ENCODE measurements at regions not wholly inside any gene's neighbourhood (a gene's known extent, or its start where the extent isn't known, plus 50 kb on each side); places are given as distances from the start of the nearest gene placed in this dataset.

GRCh38 chr5:114910727-114911126 lies 259.0 kb downstream of the TRIM36 start:
- H3K27me3 Mint-ChIP-seq (ENCODE audit: insufficient read depth), result no peaks in the 10 kb centered on the region; the same call in 1 of the 2 replicates
- H3K27ac Mint-ChIP-seq, result no peak overlapping the region
- H3K4me1 Mint-ChIP-seq (ENCODE audit: low read depth), result no peaks in the 10 kb centered on the region
- DNase-seq, result no peak
- no peak overlapping the region for H3K4me3 Mint-ChIP-seq
- H3K36me3 Mint-ChIP-seq (ENCODE audit: low read depth), result peaks cover 7% of the 10 kb centered on the region; the same call in 1 of the 2 replicates
- H3K9me3 Mint-ChIP-seq, result peaks cover 63% of the 10 kb centered on the region
- TF ChIP-seq, protein P1, sequence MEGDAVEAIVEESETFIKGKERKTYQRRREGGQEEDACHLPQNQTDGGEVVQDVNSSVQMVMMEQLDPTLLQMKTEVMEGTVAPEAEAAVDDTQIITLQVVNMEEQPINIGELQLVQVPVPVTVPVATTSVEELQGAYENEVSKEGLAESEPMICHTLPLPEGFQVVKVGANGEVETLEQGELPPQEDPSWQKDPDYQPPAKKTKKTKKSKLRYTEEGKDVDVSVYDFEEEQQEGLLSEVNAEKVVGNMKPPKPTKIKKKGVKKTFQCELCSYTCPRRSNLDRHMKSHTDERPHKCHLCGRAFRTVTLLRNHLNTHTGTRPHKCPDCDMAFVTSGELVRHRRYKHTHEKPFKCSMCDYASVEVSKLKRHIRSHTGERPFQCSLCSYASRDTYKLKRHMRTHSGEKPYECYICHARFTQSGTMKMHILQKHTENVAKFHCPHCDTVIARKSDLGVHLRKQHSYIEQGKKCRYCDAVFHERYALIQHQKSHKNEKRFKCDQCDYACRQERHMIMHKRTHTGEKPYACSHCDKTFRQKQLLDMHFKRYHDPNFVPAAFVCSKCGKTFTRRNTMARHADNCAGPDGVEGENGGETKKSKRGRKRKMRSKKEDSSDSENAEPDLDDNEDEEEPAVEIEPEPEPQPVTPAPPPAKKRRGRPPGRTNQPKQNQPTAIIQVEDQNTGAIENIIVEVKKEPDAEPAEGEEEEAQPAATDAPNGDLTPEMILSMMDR (IDR thresholded peaks at IDR 0.05), result no peak

DNA sequence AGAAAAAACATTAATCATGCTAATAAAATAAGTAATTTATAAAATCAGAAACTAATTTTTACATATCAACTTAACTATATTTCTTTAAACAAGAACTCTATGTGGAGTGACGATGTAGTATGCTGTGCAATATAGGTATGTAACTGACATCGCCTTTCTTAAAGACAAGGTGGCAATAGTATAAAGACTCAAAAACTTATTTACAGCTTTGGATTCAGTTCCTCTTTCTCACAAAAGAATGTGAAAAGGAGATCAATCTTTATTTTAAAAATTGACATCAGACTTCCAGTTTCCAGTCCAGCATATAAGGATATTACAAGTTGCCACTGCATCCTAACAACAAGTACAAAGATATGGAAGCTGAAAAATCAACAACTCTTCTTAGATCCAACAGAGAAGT lies 260.3 kb downstream of the TRIM36 start:
- Mint-ChIP-seq H3K27me3 (ENCODE audit: insufficient read depth) (no peaks in the 10 kb centered on the region; the same call in 1 of the 2 replicates), H3K9me3 (peaks cover 72% of the 10 kb centered on the region), H3K4me3 (no peak overlapping the region), H3K27ac (no peak overlapping the region), H3K36me3 (ENCODE audit: low read depth) (peaks cover 7% of the 10 kb centered on the region; the same call in 1 of the 2 replicates), H3K4me1 (ENCODE audit: low read depth) (no peaks in the 10 kb centered on the region)
- DNase-seq, result no peak
- TF ChIP-seq, protein P1 (IDR thresholded peaks at IDR 0.05), result no peak

DNA sequence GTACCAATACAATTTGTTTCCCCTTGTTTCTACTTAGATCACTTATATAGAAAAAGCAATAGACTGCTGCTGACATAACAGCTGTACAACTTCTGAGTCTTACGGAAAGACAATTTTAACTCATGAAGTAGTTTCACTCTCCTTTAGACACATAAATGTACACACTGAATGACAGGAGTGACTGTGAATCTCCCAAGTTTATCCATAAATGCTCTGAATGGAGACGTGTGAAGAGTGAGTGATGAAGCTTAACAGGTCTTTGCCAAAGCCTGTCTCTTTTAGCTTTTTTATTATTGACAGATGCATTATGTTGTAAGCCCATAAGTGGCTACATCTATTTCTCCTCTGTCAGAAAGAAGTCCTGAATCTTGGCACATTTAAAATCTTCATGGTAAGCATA lies 265.9 kb downstream of the TRIM36 start:
- TF ChIP-seq, protein P1 (IDR thresholded peaks at IDR 0.05), result no peak
- no peaks in the 10 kb centered on the region for H3K4me1 Mint-ChIP-seq (ENCODE audit: low read depth)
- H3K9me3 Mint-ChIP-seq, result peaks cover 52% of the 10 kb centered on the region
- H3K36me3 Mint-ChIP-seq (ENCODE audit: low read depth), result no peaks in the 10 kb centered on the region
- H3K27me3 Mint-ChIP-seq (ENCODE audit: insufficient read depth), result no peaks in the 10 kb centered on the region
- DNase-seq, result no peak
- H3K27ac Mint-ChIP-seq, result no peak overlapping the region
- H3K4me3 Mint-ChIP-seq, result no peak overlapping the region

- no peaks in the 10 kb centered on the region for H3K4me1 Mint-ChIP-seq (ENCODE audit: low read depth)
- no peak overlapping the region for H3K4me3 Mint-ChIP-seq
These were observed 271.1 kb downstream of the TRIM36 start for GRCh38 chr5:114898602-114899001.

DNA sequence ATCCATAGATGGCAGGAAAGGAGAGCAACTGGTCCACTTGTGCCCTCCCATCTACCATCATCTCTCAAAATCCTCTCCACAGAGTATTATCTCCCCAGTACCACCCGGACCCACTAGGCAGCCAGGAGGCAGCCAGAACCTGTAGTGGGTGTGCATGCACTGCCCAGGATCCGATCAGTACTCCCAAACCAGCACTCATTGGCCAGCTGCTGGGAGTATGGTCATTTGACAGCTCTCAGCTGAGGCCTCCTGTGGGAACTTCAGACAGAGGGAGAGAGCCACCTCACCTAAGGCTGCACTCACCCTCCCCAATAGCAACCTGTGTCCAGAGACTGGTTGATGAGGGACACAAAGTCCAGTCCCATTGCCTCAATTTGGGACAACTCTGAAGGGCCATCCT lies 286.0 kb downstream of the TRIM36 start:
- no peak for DNase-seq
- Mint-ChIP-seq H3K27me3 (ENCODE audit: insufficient read depth) (no peaks in the 10 kb centered on the region), H3K27ac (no peak overlapping the region), H3K4me3 (no peak overlapping the region), H3K36me3 (ENCODE audit: low read depth) (no peaks in the 10 kb centered on the region), H3K4me1 (ENCODE audit: low read depth) (no peaks in the 10 kb centered on the region), H3K9me3 (peaks cover 28% of the 10 kb centered on the region)
- TF ChIP-seq, protein P1 (IDR thresholded peaks at IDR 0.05), result no peak

More at GRCh38 chr5:114898602-114899001, 271.1 kb downstream of the TRIM36 start:
- no peak for DNase-seq
- TF ChIP-seq, protein P1 (IDR thresholded peaks at IDR 0.05), result no peak
- H3K27me3 Mint-ChIP-seq (ENCODE audit: insufficient read depth), result no peaks in the 10 kb centered on the region; the same call in 1 of the 2 replicates
- no peak overlapping the region for H3K27ac Mint-ChIP-seq
- peaks cover 59% of the 10 kb centered on the region for H3K9me3 Mint-ChIP-seq
- no peaks in the 10 kb centered on the region for H3K36me3 Mint-ChIP-seq (ENCODE audit: low read depth)

DNA sequence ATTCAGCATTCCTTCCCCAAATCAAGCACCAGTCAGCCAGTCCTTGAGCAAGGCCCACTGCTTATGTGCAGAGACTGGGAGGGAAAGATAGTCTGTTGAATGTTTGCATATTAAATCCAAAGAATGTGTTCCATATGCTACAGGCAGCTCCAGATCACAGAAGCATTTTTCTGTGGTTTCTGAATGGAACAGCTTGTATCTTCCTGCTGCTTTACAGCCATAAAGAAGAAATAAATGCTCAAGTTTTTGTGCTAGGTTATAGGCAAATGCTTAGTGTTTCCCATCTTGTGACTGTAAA lies 310.3 kb downstream of the TRIM36 start:
- Mint-ChIP-seq H3K4me3 (no peak overlapping the region), H3K36me3 (ENCODE audit: low read depth) (no peaks in the 10 kb centered on the region), H3K4me1 (ENCODE audit: low read depth) (no peaks in the 10 kb centered on the region), H3K27me3 (ENCODE audit: insufficient read depth) (peaks cover 1% of the 10 kb centered on the region; the same call in 1 of the 2 replicates), H3K27ac (no peak overlapping the region), H3K9me3 (peaks cover 41% of the 10 kb centered on the region)
- no peak for DNase-seq
- TF ChIP-seq, protein P1 (IDR thresholded peaks at IDR 0.05), result no peak
